Activated CD4-positive, alpha-beta T cell treated with anti-CD3 and anti-CD28 coated beads, Interleukin-2, Interleukin-4, amounts not matched to agents 100 ng/mL and 50 ng/mL, durations not matched to agents 16 hours and 8 hours (primary cell): ENCODE measurements at regions not wholly inside any gene's neighbourhood (a gene's known extent, or its start where the extent isn't known, plus 50 kb on each side); places are given as distances from the start of the nearest gene placed in this dataset.

Source experiments
- DNase-seq: peaks from one replicate; pipeline ENCODE4 v3.0.0-alpha.2; 2020; ENCODE audit warnings: low spot score

DNA sequence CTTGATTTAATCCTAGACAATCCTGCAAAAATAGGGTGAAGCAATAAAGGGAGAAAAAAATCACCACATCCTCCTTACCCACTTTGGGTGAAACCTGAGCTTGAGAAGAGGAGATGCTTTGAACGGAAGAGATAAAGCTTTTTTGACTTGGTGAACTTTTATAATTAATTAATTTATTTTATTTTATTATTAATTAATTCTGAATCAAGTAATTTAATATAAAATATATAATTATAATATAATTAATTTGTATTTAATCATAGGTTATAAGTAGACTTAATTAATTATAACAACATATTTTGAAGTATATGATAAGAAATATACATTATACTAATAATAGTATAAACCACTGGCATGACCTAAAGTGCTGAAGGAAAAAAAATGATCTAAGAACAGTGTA is 2164.8 kb downstream of the LRRC4C start:
- no peak for DNase-seq

DNA sequence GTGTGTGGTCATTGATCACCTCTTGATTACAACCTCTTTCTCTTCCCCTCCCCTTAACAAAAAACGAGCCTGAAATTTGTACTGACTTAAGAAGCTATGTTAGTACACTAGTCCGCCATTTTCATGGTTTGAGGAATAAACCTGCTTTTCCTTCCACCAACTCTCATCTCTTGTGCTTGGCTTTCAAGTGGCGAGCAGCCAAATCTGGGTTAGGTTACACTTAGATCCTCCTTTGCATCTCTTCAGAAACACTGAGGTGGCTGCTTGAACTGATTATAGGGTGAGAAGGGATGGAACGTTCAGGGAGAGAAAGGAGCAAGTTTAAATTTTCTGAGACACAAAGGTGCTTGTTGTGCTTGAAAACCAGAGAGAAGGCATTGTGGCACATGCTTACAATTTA is 2171.4 kb downstream of the LRRC4C start:
- no peak for DNase-seq

DNA sequence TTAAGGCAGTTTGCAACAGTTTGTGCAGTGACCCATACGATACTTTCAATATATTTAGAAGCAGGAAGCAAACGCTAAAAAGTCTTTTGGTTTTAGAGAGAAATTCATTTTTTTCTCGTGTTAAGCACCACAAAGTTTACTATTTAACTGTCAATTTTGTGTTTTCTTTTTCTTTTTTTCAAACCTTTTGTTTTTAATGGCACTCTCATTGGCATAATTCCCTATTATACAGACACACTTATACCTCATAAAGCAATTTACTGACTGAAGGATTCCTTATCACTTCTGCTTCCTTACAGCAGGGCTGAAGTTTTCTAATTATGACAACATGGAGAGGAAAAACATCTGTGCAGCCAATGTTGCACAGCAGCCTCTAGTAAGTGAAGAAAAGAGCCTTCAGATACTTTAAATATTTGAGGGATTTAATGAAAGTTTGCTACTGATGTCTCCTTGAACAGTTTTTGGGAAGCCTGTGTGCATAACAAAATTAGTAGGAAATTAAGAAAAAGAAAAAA is 2191.2 kb downstream of the LRRC4C start:
- no peak for DNase-seq

DNA sequence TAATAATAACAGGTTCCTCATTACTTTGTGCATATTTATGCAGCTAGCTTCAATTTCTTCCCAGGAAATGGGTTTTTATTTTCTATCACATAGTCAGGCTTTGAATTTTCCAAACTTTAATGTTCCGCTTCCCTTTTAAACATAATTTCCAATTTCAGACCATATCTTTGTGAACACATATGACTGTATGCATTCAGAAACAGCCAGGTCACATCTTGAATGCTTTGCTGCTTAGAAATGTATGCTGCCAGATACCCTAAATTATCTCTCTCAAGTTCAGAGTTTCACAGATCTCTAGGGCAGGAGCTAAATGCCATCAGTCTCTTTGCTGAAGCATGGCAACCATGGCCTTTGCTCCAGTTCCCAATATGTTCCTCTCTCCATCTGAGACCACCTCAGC is 2203.8 kb downstream of the LRRC4C start:
- no peak for DNase-seq

DNA sequence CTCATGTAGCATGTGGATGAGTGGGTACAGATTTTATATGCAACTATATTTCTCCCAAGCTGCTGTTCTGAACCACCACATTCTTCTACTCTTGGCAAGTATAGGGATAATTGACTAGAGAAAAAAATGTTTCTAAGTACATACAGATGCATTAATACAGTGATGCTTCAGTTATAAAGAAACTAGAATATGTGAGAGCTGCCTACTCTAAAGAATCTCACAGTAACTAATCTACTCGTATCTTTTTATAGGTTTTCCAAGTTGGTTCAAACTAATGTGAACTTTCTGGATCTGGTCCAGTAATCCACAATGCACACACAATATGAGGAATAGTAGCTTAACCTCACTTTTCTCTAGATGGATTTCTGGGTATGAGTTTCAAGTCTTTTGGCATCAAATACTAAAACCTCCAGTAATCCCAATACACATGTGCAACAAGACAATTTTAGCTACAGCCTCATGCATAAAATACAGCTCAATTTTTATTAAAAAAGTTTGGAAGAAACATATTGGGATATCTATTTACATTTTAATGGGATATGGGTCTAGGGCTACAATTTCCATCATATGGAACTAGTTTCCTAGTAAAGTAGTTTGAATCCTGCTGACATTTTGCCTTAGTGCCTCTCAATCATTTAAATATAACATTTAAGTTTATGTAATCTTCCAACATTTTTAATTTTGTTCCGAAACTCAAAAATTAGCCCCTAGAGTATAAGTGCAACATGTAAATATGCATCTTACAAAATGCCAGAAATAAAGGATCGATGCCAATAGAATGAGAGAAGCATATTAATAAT is 2209.7 kb downstream of the LRRC4C start:
- no peak for DNase-seq

DNA sequence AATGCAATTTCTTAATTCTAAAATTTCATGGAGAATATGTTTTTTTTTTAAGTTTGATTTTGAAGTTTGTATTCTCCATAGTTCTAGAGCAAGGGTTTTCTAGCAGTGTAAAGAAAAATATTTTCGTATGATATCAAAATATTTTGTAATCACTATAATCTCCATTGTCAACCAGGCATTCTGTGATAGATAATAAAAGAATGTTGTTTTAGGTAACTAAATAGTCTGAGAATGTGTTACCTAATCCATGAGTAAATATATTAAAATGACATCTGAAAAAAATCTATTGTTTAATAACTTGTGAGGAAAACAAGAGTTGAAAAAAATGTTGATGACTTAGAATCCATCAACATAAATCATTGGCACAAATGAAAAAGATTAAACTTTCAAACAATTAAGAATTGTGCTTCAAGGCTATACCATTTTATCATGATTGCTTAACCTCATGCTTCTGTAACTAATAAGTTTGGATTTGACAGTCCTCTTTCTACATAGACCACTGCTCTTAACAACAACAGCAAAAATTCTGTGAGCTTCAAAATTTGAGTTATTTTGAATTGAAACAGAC is 2211.8 kb downstream of the LRRC4C start:
- DNase-seq, result no peak

DNA sequence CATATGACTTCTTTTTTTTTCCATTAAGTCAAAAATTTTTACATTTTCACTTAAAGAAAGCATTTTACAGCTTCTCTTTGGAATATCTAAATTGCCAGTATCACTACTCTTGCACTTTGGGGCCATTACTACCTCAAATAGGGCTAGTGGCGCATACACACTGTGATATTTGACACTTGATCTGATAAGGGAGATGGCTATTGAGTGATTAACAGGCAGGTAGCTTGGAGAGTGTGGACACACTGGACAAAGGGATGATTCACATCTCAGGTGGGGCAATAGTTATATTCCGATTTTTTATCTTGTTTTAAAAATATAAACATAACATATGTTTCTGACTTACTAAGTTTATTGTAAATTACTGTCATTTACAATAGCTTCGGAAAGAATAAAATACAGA is 2219.9 kb downstream of the LRRC4C start:
- DNase-seq, result no peak

DNA sequence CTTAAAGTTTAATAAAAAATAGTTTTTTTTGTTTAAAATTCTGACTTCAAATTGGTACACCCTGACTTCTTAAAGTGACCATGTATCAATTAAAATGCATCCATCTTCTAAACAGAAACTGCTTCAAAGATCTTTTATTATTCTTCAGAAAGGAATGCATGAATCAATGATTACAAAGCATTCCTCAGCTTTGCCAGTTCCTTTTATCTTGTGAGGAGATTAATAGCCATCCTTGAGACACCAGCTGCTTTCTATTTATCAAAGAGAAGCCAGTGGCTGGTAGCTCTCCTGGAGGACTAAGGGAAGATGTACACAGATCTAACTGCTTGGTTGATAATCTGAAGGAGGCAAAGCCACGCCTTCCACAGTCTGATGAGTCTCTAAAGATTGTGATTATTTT is 2222.5 kb downstream of the LRRC4C start:
- no peak for DNase-seq

DNA sequence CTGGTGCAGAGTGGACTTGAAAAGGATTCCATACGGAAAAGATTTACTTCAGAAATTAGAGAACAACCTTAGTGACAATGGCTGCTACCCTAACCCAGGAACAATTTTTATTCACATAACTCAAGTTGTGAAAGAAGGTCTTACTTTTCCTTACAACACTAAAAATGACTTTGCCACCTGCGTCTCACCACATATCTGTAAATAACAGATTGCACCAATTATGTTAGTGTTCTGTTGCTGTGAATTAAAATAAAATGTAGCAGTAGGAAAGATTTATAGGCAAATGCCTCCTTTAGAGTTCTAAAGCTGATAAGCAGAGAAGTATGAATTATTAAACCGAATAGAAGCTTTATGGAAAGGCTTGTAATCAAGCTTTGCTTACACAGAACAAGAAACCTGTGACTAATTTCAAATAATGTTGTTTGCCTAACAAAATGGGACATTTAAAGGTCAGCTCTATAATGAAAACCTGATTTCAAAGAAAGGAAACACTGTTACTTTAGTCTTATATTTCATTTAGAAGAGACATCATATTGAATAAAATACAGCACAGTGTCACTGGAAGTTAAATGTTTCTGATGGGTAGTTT is 2237.8 kb downstream of the LRRC4C start:
- DNase-seq, result no peak

DNA sequence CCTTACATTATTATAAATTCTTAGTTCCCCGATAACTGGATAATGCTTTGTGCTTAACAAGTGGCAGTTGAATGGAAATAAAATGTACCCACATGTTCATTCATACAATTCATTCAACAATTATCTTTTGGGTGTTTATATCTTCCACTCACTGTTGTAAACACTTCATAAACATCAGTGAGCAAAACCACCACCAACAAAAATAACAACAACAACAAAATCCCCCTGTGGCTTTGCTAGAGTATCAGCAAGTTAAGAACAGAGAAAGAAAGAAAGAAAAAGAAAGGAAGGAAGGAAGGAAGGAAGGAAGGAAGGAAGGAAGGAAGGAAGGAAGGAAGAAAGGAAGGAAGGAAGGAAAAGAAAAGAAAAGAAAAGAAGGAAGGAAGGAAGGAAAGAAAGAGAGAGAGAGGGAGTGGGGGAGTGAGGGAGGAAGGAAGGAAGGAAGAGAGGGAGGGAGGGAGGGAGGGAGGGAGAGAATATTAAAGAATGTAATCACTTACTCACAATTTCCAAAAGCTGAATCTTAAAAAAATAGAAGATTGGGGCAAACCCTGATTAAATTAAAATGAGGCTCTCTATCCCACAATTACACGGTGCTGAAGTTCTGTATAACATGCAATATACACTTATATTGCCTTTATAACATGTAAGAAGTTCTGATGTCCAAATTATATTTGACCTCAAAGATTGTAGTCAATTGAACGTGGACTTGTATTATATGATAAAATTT is 2238.8 kb downstream of the LRRC4C start:
- no peak for DNase-seq

DNA sequence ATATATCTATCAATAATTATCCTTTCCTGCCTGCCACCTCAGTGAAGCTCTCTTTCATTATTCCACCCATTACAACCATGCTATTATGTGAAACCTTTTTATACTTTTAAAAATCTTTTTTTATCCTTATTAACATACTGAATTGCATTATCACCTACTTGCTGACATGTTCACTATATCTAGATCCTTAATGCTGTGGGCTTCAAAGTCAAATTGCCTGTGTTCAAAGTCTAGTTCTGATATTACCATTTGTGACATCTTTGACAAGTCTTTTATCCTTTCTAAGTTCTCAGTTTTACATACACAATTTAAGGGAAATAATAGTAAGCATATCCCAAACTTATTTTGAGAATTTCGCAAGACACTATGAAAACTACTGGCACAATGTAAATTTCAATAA is 2239.4 kb downstream of the LRRC4C start:
- DNase-seq, result no peak

DNA sequence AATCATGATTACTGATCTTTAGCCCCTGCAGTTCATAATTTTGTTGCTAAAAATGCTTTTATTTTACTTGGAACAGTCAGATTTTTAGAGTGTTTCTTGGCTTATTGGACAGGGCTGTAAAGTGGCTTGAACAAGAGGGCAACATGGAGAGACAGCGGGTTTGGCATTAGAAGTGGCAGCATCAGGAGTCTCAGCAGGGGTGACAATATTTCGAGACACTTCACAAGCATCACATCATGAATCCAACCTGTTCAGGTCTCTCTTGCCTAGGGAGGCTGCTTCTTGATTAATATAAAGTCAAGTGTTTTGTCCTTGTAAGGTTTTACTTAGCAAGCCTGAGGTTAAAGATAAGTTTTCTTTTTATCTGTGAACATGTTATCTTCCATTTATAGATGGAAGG is 2249.5 kb downstream of the LRRC4C start:
- DNase-seq, result no peak

DNA sequence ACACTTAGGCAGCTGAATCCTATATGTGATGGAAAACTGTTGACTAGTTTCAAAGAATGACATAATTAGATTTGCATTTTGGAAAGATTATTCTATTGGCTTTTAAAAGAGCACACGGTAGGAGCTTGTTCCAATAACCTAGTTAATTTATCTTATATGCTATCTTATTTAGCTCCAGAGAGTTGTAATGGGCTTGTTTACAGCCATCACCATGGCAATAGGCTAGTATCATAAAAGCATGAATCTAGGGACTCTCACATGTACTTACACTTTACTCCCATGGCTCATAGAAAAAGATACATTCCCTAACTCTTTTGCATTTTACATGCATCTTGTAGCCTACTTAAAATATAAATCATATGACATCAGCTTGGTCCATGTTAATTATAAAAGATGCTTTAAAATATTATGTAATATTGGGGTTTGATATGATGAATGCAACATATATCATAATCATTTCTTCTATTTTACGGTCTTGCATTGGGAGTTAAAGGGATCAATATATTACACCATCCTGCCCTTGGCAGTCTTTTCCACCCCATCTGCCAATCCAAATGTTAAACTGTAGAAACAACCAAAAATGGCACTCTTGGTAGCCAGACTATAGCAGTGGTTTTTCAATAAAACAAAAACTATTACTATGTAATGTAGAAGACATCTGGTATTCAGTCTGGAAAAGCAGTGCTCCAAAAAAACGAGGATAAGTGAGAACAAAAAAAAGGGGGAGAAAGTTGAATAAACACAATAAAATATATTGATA is 2254.0 kb downstream of the LRRC4C start:
- no peak for DNase-seq

DNA sequence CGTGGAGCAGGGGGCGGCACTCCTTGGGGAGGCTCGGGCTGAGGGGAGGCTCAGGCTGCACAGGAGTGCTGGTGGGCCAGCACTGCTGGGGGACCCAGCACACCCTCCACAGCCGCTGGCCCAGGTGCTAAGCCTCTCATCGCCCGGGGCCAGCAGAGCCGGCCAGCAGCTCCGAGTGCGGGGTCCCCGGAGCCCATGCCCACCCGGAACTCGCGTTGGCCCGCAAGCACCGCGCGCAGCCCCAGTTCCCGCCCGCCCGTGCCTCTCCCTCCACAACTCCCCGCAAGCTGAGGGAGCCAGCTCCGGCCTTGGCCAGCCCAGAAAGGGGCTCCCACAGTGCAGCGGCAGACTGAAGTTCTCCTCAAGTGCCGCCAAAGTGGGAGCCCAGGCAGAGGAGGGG is 2266.8 kb downstream of the LRRC4C start:
- DNase-seq, result no peak

DNA sequence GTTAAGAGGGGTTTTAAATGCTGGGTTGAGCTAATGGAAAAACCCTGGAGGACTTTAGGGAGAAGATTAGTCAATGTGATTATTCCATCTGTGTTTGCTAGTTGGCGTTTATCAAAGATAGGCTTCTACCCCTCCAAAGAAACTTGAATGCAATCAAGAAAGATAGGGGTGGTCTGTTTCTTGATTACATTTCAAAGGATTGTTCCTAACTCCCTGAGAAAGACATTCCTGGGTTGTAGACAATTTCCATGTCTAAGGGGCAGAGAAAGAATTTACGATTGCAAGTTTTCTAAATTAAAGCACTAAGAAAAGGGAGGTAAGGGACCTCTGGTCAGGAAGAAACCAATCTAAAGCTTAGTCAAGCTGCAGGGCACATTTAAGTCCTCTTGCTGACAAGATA is 2268.7 kb downstream of the LRRC4C start:
- DNase-seq, result no peak

DNA sequence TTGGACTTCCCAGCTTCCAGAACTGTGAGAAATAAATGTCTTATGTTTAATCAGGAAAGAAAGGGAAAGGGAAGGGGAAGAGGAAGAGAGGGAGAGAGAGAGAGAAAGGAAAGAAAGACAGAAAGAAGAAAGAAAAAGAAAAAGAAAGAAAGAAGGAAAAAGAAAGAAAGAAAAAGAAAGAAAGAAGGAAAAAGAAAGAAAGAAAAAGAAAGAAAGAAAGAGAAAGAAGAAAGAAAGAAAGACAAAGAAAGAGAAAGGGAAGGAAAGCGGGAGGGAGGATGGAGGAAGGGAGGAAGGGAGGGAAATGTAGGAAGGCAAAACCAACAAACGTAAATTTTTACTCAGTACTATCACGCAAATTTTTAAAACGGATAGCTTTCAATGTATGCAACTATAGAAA is 2281.8 kb downstream of the LRRC4C start:
- DNase-seq, result no peak

DNA sequence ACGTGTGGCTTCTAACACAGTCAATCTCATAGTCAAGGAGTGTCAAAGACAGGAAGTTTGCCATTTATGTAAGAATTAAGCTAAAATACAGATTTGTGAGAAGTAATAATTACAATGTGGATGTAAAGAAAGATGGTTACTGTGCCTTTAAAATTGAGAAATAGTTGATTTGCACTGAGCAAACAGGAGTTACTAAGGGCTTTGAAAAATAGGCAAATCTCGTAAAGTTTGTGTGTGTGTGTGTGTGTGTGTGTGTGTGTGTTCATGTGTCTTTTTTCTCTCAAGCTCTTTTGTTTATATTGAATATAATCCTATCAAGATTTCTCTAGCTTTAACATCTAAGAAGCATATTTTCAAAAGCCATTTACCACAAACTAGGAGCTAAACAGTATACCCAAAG is 2284.5 kb downstream of the LRRC4C start:
- DNase-seq, result no peak

DNA sequence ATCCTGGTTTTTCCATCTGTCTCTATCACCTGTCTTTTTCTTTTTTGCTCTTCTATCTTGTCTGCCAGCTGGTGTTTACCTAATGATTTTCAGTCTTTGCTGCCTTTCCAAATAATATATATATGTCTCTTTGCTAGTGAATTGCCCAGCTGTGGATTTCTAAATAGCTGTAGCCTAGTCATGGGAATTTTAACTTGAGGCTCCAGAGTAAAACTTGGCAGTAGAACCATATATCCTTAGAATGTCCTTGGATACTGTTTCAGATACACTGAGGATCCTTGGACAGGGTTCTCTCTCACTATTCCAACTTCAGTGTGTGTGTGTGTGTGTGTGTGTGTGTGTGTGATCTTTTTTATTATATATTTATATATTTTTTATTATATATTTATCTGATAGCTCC is 2285.3 kb downstream of the LRRC4C start:
- no peak for DNase-seq

DNA sequence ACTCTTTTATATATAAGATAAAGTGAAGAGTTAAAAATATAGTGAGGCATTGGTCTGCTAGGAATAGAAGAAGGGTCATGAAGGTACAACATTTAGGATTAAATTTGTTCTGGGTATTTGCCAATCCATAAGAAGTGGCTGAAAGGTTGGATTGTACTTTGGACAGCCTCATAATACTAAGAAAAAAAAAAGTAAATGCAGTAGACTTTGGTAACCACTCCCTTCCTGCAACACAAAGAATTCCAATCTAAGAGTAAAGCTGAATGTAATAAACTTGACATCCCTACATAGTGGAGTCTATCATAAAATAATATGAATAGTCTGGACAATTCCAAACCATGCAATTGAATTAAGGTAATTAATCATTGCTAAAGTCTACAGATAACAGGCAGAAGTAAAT is 2294.4 kb downstream of the LRRC4C start:
- DNase-seq, result no peak

DNA sequence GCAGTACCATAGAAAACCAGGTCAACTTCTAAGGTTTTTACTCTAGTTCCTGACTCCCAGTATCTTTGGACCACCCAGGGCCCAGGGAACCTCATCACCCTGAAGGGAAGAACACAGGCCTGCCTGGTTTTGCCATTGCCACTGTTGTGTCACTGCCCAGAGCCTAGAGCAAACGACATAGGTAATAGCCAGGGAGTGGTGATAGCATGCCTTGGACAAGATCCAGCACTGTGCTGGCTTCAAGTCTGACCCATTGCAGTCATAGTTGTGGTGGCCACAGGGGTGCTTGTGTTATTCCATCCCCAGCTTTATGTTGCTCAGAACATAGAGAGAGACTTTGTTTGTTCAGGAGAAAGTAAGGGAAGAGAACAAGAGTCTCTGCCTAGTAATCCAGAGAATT is 2310.2 kb downstream of the LRRC4C start:
- no peak for DNase-seq

DNA sequence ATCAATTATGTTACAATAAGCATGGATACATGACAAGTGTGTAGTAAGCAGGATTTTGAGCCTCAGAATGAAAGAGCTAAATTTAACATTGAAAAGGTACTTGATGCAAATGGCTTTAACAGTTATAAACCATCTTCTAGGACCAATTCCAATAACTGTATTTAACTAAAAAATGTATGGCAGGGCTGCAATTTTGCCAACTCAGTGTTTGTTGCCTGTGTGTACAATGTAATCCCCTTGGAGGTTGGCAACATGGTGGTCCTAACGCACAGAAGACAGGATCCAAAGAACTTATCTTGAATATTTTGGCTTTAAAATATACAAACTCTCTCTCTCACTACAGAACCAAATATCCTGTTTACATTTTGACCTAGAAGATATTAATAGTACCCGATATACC is 2314.1 kb downstream of the LRRC4C start:
- no peak for DNase-seq
